NCI-H446 (cell line): ENCODE measurements at regions not wholly inside any gene's neighbourhood (a gene's known extent, or its start where the extent isn't known, plus 50 kb on each side); places are given as distances from the start of the nearest gene placed in this dataset.

Source experiments
- DNase-seq, 2 experiments: peaks; one replicate each; lab custom pipeline; 2025; lab: John Stamatoyannopoulos, UW

DNA sequence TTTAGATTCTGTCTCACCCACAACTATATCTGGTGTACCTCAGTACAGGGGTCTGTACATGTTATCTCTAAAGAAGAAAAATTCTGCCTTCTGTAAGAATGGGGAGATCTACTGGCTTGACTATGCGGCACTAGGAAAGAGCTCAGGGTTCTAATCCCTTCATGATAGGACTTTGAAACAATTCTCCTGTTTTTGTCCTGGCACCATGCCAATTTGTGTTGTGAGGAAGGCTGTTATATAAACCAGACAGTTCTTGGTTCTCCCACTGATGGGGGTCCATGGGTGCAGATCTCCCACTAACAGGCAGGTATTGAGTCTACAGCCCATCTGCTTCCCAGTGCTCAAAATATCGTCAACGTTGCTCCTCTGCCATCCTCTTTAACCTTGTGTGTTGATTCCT lies 883.7 kb downstream of the GALC start:
- peak in 1 of 2 experiments; percentile 28 for DNase-seq

DNA sequence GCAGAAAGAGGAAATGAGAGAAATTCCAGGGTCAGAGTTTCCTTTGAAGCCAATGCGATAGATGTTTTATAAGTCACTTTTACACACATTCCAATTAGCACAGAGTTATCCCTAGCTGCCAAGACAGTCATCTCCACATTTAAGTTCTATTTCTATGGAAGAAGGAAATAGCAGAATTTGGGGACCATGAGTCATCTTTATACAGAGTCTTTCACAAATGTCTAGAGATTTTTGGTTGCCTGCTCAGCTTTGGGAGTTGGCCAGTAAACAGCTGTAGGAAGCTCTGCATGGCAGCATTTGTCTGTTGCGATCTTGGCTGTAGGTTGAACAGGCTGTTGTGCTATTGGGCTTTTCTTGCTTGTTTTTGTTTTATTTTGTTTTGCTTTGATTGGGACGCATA lies 884.3 kb downstream of the GALC start:
- DNase-seq, result peak; percentile 62 to 77

DNA sequence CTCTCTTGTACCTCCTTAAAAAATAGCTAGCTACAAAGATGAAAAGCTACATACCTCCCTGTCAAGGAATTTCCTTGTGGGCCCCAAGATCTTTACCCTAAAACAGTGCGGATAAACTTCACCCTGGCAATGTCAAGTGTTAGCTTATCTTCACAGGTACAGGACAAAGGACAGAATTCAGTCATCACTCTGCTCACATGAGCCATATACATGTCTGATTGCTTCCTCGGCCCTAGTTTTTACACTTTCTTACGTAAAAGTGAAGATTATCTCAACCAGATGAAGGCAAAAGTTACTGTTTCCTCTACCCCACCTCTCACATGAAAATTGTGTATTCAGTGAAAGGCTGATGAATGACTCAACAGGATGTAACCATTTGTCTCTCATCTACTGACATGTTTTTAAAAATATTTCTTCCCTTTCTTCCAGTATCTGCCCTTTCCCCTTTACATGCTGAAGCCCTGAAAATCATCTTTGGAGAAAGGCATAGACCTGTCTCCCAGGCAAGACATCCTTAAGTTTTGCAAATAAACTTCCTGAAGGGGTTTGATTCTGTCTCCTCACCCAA lies 890.1 kb downstream of the GALC start:
- no peak for DNase-seq

DNA sequence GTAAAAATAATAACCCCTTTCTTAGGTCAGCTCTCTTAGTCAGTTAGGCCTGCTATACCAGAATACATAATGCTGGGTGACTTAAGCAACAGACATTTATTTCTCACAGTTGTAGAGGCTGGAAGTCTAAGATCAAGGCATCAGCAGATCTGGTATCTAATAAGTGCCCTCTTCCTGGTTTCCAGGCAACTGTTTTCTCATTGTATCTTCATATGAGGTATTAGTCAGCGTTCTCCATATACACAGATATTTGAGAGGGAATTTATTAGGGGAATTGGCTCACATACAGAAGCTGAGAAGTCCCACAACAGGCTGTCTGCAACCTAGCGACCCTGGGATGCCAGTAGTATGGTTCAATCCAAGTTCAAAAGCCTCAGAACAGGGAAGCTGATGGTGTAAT lies 896.0 kb downstream of the GALC start:
- no peak for DNase-seq

DNA sequence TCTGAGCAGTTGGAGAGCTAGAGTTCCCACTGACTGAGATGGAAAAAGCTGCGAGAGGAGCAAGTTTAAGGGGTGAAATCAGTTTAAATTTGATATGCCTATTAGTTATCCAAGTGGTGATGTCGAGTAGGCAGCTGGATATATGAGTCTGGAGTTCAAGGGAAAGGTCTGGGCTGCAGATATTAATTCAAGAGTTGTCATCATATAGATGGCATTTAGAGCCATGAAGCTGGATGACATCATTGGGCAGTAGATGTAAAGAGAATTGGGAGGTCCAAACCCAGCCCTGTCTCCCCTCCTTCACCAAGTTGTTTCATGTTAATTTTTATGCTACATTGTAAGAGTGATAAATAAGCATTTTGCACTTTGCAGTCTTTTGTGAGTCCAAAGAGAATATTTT lies 898.1 kb downstream of the GALC start:
- DNase-seq, result no peak

DNA sequence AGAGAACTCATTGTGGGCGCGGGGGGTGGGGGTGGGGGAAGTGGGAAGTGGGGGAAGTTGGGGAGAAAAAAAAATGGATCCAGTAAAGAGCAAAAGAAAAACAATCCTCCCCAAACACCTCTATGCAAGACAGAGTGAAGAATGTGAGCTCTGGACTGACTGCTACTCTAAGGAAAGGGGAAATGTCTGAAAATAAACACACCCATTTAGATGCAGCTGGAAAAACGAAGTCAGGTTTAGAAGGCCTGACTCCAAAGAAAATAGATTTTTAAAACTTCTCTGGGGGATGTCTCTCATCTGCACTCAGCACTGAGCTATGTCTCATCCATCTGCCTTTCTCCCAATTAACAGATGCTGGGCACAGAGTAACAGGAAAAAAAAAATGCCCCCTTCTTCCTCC lies 904.4 kb downstream of the GALC start:
- DNase-seq, result no peak

DNA sequence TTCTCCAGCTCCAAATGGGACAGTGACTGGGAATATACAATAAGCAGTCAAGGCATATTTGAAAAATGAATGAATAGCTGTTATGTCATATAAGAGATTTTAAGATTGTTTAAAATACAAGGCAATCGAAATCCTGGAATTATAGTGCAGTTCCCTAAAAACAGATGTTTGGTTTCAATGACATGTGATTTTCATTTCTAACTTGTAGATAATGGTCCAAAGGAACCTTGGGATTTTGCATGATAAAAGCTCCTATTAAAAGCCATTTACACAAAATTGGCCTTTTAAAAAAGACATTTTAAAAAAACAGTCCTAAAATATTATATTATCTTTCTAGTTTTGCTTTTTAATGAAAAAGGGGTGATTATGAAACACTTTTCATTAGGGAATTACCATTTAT lies 905.1 kb downstream of the GALC start:
- DNase-seq, result no peak

DNA sequence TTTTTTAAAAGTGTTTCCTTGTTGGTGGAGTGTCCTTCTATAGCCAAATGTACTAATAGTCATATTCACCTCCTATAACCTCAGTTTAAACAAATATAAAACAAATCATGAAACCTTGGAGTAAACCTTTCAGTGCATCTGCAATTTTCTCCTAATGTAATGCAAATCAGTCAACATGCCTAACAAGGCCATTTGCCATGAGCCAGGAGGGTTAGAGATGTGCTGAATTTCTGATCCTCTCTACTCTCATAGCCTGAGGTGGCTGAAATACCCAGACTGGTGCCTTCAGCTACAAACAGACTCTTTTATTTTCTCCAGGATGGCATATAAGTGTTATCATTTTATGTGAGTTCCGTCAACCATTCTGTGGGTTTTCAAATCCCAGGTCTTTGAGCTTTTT lies 908.1 kb downstream of the GALC start:
- no peak for DNase-seq

DNA sequence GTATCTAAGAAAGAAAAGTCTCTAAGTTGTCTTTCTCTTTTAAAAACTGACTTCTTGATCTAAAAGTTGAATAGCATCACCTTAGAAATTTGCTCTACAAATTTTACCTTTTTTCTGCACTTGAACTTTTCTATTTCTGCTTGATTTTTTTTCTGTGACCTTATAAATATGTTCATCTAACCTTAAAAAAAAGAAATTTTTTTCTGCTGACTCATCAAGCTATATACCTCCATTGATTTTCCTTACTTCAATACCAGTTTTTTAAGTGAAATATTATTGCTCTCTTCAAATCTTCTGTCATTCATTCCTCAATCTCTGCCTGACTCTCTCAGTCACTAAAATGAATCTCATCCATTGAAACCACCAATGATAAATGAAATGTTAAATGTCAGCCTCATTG lies 910.1 kb downstream of the GALC start:
- no peak for DNase-seq

DNA sequence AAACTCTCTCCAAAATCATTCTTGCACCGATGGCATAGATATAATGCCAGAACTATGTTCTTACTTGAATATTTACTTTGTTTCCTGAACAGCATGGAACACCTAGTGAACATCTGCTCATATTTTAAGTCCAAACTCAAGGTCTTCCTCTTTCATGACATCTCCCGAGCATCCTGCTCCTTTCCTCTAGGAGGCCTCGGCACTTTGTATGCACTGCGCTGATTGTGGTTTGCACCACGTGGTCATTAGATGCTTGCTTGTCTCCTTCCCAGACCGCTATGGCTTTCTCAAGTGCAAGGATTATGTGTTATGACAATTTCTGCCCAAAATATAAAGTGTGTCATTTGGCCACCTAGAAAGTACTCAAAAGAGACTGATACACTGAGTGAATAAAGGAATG lies 912.0 kb downstream of the GALC start:
- no peak for DNase-seq

DNA sequence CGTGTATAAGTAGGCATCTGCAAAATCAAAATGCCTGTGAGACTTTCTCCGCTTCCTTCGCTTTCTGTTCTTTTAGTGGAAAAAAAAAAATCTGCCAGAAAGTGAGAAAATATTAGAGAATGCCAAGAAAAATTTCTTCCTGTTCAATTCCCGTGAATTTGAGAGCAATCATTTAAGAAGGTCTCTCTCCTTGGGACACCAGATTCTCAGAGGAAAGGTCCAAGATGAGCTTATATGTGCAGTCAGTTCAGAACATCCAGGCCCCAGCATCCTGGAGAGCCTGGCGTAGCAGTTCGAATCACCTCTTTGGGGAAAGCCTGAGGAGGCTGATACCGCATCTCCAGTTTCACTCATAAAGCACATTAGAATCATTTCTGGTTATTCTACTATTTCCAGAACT lies 912.8 kb downstream of the GALC start:
- no peak for DNase-seq

DNA sequence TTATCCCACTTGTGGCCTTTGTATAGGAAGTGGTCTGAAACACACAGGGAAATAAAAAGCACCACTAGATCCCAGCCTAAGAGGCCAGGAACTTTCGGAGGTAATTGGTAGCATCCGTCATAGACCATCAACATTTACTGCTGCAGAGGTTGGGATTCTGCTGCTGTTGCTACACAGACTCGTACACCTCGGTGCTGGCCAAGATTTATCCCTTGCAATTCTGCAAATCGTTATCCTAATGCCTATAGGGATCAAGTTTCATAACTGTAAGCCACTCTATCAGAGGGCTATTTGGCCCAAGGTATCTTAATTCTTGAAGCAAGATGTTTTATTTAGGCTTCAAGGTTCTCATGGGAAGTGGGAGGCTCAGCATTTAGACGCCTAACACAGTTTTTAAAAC lies 913.6 kb downstream of the GALC start:
- DNase-seq, result no peak

DNA sequence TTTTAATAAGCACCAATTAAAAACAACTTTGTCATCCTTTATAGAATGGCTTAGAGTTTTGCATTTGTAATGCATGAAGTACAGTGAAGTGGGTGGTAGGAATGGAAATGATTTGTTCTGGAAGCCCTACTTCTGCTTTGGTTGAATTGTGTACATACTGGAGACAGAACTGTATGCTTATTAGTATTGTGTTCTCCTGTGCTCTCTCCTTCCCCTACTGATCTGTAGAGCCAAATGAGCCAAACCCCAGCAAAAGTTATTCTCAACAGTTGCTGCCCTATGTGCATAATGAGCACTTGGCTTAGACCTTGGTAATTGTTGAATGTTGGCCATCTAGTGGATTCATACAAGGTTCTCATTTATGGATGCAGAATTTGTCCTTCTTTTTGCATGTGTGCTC lies 916.1 kb downstream of the GALC start:
- DNase-seq, result peak in 1 of 2 experiments; percentile 27

DNA sequence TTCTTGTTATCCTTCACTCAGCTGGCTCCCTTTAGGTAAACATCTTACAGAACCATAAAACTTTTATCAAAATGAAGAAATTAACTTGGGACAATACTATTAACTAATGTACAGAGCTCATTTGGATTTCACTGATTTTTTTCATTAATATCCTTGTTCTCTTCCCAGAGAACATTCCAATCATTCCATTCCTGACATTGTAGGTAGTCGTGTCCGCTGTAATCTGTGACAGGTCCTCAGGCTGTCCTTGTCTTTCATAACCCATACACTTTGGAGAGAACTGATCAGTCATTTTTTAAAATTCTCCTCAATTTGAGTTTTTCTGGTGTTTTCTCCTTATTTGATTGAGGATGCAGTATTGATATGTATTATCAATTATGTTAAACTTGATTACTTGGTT lies 916.8 kb downstream of the GALC start:
- no peak for DNase-seq

DNA sequence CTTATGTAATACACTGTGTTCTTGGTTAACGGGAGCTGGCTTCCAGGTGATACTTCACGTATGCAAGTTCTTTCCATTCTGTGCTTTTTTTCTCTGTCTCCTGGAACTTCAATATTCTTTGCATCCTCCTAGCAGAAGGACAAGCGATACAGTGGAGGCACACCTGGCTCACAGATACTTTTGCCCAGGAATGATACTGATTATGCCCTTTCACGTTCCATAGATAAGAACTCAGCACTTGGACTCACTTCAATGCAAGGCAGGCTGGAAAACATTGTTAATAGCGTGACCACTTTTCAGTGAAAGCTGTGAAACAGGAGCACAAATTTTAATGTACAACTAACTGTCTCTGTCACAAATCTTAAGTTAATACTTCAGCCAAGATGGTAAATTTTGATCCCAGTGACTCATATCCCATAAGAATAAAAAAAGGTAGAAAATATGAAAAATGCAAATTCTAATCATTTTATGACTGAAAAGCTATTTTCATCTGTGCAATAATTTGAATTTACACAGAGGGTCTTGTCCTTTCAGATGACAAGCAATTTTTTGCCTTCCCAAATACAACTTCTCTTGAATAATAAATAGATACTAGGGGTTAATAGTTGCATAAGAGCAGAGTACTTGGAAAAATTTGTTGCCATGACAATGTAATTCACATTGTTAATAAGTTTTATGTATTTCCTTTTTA lies 919.0 kb downstream of the GALC start:
- DNase-seq, result no peak

DNA sequence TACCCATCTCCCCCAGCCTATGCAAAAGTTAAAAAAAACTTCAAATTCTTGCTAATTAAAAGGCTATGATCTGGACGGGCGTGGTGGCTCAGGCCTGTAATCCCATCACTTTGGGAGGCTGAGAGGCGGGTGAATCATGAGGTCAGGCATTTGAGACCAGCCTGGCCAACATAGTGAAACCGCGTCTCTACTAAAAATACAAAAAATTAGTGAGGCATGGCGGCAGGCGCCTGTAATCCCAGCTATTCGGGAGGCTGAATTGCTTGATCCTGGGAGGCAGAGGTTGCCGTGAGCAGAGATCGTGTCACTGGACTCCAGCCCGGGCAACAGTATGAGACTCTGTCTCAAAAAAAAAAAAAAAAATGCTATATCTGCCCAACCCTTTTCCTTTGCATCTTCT lies 925.4 kb downstream of the GALC start:
- DNase-seq, result no peak

DNA sequence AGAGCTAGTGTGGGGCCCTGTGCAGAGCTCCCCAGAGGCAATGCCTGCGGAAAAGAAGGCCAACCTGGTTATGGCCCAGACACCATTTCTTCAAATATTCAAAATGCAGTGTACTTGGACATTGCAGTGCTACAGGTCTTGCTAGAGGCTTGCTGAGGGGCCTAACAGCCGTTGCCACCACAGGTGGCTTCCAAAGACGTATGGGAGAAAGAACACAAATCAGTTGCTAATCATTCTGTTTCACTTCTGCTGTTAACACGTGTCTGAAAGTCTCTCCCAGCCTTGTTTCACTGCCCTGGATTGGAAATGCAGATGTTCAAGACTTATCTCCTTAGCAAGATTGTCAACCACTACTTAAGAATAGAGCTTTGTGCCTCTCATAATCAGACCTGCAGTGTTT lies 925.9 kb downstream of the GALC start:
- DNase-seq, result no peak

DNA sequence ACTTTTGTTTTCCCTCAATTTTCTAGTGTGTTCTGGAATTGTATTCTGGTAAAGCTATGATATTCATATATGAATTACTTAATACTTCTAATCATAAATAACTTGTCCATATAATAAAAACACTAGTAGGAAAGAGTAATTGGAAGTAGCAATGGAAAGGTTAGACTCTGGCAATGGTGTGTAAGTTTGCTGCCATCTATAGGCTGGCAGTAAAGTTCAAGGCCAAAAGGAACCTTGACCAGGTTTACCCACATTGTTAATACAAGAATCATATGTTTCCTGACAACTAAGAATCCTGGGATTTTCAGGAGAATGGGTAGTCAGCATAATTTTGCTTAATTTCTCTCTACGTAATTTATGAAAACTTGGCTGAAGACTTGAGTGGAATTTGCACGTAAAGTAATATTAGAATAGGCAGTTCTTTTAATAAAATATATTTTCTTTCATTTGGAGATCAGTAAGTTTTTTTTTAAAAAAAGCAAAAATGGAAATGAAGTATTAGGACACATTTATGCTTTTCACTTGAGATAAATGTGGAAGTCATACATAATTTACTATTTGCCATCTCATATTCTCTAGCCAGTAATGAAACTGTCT lies 926.7 kb downstream of the GALC start:
- no peak for DNase-seq

DNA sequence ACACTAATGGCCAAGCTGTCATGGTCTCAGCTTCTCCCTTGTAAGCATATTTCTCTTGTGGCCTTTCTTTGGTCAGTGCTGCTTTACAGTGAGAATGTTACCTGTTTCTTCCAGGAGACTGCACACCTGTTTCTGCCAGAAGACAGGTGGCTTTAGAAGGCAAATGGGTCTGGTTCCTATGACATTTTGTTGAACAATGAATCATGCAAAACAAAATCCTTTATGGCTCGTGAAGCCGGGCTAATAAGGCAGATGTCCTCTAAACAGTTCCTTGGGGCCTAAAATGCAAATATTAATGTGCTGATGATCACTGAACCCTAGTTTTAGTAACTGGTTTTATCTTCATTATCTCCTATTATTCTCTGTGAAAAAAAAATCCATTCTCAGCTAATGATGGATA lies 927.6 kb downstream of the GALC start:
- DNase-seq, result no peak

DNA sequence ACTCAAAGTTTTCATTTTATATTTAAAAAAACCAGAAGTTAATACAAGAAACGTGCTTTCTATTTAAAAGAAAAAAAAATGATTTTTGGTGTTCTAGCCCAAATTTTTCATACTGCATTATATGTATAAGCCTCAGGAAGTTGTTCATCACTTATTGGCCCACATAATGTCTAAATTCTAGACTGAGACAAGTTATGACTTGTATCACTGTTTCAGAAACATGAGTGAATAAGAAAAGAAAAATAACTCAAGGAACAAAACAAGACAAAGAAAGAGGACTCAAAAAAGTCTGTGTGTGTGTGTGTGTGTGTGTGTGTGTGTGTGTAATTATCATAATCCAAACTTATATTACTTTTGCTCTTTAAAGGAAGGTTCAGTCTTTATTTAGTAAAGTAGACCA lies 929.8 kb downstream of the GALC start:
- DNase-seq, result no peak

DNA sequence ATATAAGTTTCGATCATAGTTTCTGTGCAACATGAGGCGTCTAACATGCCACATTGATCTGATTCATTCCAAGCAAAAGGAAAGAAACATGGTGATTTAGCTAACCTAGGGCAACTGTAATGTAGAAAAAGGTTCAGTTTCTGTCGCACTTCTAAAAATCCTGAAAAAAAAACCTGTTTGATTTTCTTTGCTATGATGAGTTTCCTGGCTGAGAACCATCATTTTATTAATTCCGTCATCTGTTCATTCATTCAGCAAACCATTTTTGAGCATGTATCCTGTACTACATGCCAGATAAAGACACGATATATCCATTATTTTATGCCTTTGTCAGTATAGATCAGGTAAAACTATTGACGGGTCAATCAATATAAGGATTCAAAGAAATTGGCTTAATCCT lies 932.6 kb downstream of the GALC start:
- DNase-seq, result no peak

DNA sequence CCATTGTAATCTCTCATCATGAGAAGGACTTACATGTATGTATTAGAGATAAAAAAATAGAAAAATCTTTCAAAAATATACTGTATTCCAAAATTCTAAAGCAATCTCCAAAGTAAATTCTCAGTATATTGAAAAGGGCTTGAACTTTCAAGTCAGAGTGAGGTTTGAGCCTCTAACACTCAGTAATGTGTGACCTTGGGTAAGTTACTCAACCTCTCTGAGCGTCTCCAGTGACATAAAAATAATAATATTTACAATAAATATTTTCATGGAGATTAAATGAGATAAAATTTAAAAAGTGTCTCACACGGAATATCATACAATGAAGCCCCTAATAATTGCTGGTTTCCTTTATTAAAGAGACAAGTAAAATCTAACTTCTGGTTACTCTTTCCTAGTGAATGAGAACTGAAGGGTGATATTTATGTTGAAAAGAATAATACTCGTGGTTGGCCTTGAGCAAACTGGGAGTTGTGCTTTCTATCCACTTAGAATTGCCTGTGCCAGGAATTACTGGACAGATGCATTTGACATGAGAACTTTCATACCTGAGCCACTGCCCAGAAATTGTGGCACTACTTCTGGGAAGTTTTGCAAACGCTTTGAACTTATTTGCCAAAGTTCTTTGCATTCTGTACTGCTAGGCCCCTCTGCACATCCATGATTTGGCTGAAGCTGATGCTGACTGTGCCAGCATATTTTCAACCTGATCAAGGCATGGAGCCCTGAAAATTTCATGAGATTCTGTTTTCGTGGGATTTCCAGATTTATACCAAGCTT lies 933.7 kb downstream of the GALC start:
- DNase-seq, result peak in 1 of 2 experiments; percentile 56

DNA sequence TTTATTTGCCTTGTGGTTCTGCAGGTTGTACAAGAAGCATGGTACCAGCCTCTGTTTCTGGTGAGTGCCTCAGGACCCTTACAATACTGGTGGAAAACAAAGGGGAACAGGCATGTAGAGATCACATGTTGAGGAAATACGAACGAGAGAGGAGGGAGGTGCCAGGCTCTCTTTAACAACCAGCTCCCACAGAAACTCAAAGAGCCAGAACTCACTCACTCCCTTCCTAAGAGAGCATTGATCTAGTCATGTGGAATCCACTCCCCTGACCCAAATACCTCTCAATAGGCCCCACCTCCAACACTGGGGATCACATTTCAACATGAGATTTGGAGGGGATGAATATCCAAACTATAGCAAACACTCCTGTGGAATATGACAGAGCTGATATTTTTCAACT lies 938.0 kb downstream of the GALC start:
- DNase-seq, result no peak
